ENCODE measurements at regions not wholly inside any gene's neighbourhood (a gene's known extent, or its start where the extent isn't known, plus 50 kb on each side); places are given as distances from the start of the nearest gene placed in this dataset.

DNA sequence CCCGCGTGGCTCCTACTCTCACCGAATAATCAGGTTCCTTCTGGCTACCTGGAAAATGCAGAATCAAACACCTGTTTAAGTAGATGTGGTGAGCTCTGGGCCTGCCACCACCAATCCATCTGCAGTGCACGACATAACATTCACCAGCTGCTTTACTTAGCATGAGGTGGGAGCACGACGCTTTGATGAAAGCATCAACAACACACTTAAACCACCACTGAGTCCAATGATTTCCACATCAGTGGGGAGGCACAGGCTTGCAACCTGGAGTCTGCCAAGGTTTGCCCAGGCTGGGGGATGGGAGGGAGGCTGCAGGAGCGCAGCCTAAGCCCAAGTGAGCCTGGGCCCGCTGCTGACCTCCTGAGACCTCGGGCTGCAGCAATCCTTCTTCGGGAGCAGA is 415.5 kb downstream of the MEIS1 start:
- no peak for TF ChIP-seq CTCF (IDR thresholded peaks at IDR 0.05; ENCODE audit: insufficient read depth, low read length)
- TF ChIP-seq GABPA (IDR thresholded peaks at IDR 0.05; ENCODE audit: low read depth), result no peak
- TF ChIP-seq POLR2AphosphoS5 (IDR thresholded peaks at IDR 0.05; ENCODE audit: low read depth), result no peak
- TF ChIP-seq SPI1 (IDR thresholded peaks at IDR 0.05; ENCODE audit: borderline replicate concordance, low read depth), result no peak
